ENCODE measurements at regions not wholly inside any gene's neighbourhood (a gene's known extent, or its start where the extent isn't known, plus 50 kb on each side); places are given as distances from the start of the nearest gene placed in this dataset.
A peak's percentile ranks its signal among the peaks of the same experiment; 100 is the strongest.
"Not testable (repeated sequence)": the region's sequence is repeated elsewhere in the genome, so short reads cannot be mapped to it uniquely, and the experiment has no call there.

DNA sequence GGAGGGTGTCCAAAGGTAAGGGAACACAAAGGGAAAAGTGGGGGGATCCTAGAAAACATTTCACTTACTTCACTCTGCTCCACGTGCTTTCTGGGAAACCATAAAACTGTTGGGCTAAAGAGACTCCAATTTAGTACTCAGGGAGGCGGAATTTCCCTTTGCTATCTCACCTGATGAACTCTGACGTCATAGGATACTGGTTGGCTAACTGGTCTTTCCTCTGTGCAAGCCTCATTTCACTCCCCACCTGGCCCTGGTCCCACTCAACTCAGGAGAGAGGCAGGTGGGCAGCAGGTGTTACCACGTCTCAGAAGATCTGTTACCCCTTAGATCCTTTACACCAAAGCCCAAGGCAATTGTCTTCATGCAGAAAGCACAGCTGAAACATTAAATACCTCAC is 51.8 kb upstream of the PMAIP1 start:
- no peaks in the 10 kb centered on the region for H3K4me1 ChIP-seq (ENCODE audit: insufficient read depth)
- H3K36me3 ChIP-seq (ENCODE audit: insufficient read depth) = no peaks in the 10 kb centered on the region
- no peak overlapping the region for H3K27ac ChIP-seq (ENCODE audit: low read depth)
- DNase-seq (ENCODE audit: extremely low spot score) = no peak
- no peak overlapping the region for H3K4me3 ChIP-seq (ENCODE audit: low read depth, low read length)
- WGBS = 77% methylated on average over 4 of the region's 4 CpGs

GRCh38 chr18:59847491-59847846 is 52.3 kb upstream of the PMAIP1 start:
- H3K27ac ChIP-seq (ENCODE audit: low read depth); H3K4me1 ChIP-seq (ENCODE audit: insufficient read depth): not testable (repeated sequence)

DNA sequence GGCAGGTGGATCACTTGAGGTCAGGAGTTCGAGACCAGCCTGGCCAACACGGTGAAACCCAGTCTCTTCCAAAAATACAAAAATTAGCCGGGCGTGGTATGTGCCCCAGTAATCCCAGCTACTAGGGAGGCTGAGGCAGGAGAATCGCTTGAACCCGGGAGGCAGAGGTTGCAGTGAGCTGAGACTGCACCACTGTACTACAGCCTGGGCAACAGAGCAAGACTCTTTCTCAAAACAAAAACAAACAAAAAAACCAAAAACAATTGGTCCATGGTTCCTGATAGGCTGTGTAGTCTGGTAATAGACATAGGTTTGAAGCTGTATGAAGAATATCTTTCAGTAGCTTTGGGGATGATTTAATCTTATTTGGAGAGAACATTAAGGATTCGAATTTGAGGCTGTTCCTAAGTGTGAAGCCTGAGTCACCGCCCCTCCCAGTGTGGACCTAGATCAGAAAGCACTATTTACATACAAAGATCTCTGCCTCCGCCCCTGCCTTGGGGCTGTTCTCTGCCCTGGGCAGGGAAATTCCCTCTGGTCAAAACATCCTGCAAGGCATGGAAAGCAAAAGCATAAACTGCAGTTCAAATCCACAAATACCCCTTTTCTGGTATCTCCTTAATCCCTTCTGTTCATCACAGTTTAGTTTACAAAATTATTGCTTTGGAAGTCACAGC is 52.8 kb upstream of the PMAIP1 start:
- H3K27ac ChIP-seq (ENCODE audit: low read depth) = no peak overlapping the region

More at GRCh38 chr18:59847491-59847846, 52.3 kb upstream of the PMAIP1 start:
- not testable (repeated sequence) for H3K36me3 ChIP-seq (ENCODE audit: insufficient read depth); DNase-seq (ENCODE audit: extremely low spot score); H3K4me3 ChIP-seq (ENCODE audit: low read depth, low read length)
- WGBS = 37% methylated on average over 5 of the region's 5 CpGs

DNA sequence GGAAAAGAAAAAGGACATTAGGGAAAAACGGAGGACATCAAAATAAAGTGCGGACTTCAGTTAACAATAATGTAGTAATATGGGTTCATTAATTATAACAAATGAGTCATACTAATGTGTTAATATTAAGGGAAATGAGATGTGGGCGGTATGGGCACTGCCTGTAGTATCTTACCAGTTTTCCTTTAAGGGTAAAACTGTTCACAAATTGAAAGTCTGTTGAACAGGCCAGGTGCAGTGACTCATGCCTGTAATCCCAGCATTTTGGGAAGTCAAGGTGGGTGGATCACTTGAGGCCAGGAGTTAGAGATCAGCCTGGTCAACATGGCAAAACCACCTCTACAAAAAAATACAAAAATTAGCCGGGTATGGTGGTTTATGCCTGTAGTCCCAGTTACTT is 56.8 kb upstream of the PMAIP1 start:
- no peak for DNase-seq (ENCODE audit: extremely low spot score)
- WGBS = 91% methylated on average over 4 of the region's 4 CpGs
- no peak overlapping the region for H3K4me3 ChIP-seq (ENCODE audit: low read depth, low read length)
- no peak overlapping the region for H3K27ac ChIP-seq (ENCODE audit: low read depth)
- H3K36me3 ChIP-seq (ENCODE audit: insufficient read depth) = no peaks in the 10 kb centered on the region
- no peaks in the 10 kb centered on the region for H3K4me1 ChIP-seq (ENCODE audit: insufficient read depth)

More for the DNA sequence above, 52.8 kb upstream of the PMAIP1 start:
- no peaks in the 10 kb centered on the region for H3K4me1 ChIP-seq (ENCODE audit: insufficient read depth)
- H3K4me3 ChIP-seq (ENCODE audit: low read depth, low read length) = no peak overlapping the region
- H3K36me3 ChIP-seq (ENCODE audit: insufficient read depth) = no peaks in the 10 kb centered on the region
- no peak for DNase-seq (ENCODE audit: extremely low spot score)
- 68% methylated on average over 9 of the region's 9 CpGs for WGBS

- no peaks in the 10 kb centered on the region for H3K4me1 ChIP-seq (ENCODE audit: insufficient read depth)
- WGBS = 70% methylated on average over 5 of the region's 5 CpGs
- H3K36me3 ChIP-seq (ENCODE audit: insufficient read depth) = no peaks in the 10 kb centered on the region
- no peak overlapping the region for H3K27ac ChIP-seq (ENCODE audit: low read depth)
- DNase-seq (ENCODE audit: extremely low spot score) = no peak
- no peak overlapping the region for H3K4me3 ChIP-seq (ENCODE audit: low read depth, low read length)
These were observed 59.7 kb upstream of the PMAIP1 start for GRCh38 chr18:59839931-59840685.

DNA sequence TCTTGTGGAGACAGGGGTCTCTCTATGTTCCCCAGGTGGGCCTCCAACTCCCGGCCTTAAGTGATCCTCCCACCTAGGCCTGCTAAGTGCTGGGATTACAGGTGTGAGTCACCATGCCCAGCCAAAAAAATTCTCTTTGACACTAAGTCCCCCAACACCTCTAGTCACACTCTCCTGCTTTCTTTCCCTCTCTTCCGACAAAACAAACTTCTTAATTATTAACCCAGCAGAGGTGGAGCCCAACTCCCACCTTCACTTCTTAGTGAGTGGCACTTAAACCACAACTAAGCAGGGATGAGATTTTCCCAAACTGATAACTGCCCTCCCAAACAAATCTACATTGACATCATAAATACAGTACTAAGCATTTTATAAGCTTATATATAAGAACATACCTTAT is 60.5 kb upstream of the PMAIP1 start:
- no peaks in the 10 kb centered on the region for H3K36me3 ChIP-seq (ENCODE audit: insufficient read depth)
- H3K27ac ChIP-seq (ENCODE audit: low read depth) = no peak overlapping the region
- H3K4me1 ChIP-seq (ENCODE audit: insufficient read depth) = no peaks in the 10 kb centered on the region
- DNase-seq (ENCODE audit: extremely low spot score) = no peak
- H3K4me3 ChIP-seq (ENCODE audit: low read depth, low read length) = no peak overlapping the region
- WGBS = 85% methylated on average over 2 of the region's 2 CpGs

DNA sequence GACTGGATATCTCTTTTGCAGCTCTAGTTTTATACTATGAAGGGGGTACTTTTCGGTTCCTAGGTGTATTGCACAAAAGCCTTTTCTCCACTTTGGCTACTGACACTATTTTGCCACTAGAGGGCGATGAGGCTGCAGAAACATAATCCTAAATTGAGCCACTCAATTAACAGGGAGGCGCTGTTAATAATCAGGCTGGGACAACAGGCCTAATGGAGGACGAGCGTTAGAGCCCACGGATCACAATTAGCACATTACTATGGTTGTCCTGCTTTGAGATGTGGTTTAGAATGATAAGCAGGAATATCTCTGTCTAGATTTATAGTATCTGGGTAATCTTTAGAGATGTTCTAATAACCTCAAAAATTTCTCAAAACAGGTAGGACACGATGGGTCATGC is 62.2 kb upstream of the PMAIP1 start:
- WGBS = 18% methylated on average over 7 of the region's 7 CpGs
- Histone ChIP-seq H3K36me3 (ENCODE audit: insufficient read depth) (no peaks in the 10 kb centered on the region), H3K27ac (ENCODE audit: low read depth) (no peak overlapping the region), H3K4me3 (ENCODE audit: low read depth, low read length) (no peak overlapping the region), H3K4me1 (ENCODE audit: insufficient read depth) (no peaks in the 10 kb centered on the region)
- DNase-seq (ENCODE audit: extremely low spot score) = no peak

DNA sequence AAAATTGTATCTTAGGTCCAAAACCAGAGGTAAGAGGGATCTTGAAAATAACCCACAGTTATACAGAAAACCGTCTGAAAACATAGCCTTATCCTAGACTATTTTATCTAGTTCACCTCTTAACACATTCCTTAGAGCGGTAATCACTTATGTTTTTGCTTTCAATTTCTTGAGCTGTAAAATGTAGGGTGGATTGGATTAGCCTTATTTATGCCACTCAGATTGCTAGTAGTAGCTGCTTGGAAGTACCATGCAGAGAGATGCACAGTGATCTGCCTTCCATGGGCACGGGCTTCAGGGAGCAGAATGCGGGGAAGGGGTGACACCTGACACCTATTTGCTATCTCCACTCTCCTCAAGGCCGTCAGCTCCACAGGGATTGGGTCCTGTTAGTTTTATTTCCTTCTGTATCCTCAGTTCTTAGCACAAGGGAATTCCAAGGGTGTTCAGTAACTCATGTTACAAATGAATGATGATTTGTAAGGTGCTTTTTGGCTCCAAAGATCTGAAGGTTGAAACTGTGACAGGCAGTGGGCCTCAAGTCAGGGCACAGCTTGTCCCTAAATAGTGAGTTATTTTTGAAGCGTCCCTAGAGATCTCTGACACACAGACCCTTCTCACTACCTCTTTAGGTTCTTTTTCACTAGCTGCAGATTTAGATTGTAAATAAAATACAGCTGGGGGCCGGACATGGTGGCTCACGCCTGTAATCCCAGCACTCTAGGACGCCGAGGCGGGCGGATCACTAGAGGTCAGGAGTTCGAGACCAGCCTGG is 64.0 kb upstream of the PMAIP1 start:
- Histone ChIP-seq H3K4me1 (ENCODE audit: insufficient read depth) (no peaks in the 10 kb centered on the region), H3K36me3 (ENCODE audit: insufficient read depth) (no peaks in the 10 kb centered on the region), H3K27ac (ENCODE audit: low read depth) (no peak overlapping the region), H3K4me3 (ENCODE audit: low read depth, low read length) (no peak overlapping the region)
- DNase-seq (ENCODE audit: extremely low spot score) = no peak
- 43% methylated on average over 13 of the region's 13 CpGs for WGBS

- DNase-seq (ENCODE audit: extremely low spot score) = no peak
- 58% methylated on average over 3 of the region's 3 CpGs for WGBS
These were observed 65.5 kb upstream of the PMAIP1 start for GRCh38 chr18:59834267-59834666.

GRCh38 chr18:59833785-59834184 is 66.0 kb upstream of the PMAIP1 start:
- no peak overlapping the region for H3K27ac ChIP-seq (ENCODE audit: low read depth)
- no peaks in the 10 kb centered on the region for H3K36me3 ChIP-seq (ENCODE audit: insufficient read depth)
- WGBS = 57% methylated on average over 3 of the region's 3 CpGs
- DNase-seq (ENCODE audit: extremely low spot score) = no peak
- H3K4me3 ChIP-seq (ENCODE audit: low read depth, low read length) = no peak overlapping the region
- no peaks in the 10 kb centered on the region for H3K4me1 ChIP-seq (ENCODE audit: insufficient read depth)

More at GRCh38 chr18:59834267-59834666, 65.5 kb upstream of the PMAIP1 start:
- no peaks in the 10 kb centered on the region for H3K36me3 ChIP-seq (ENCODE audit: insufficient read depth)
- no peaks in the 10 kb centered on the region for H3K4me1 ChIP-seq (ENCODE audit: insufficient read depth)
- no peak overlapping the region for H3K27ac ChIP-seq (ENCODE audit: low read depth)
- H3K4me3 ChIP-seq (ENCODE audit: low read depth, low read length) = no peak overlapping the region

GRCh38 chr18:59823596-59824195 is 76.1 kb upstream of the PMAIP1 start:
- WGBS = 41% methylated on average over 12 of the region's 12 CpGs
- Histone ChIP-seq H3K27ac (ENCODE audit: low read depth) (no peak overlapping the region), H3K4me1 (ENCODE audit: insufficient read depth) (no peaks in the 10 kb centered on the region), H3K4me3 (ENCODE audit: low read depth, low read length) (no peak overlapping the region), H3K36me3 (ENCODE audit: insufficient read depth) (no peaks in the 10 kb centered on the region)
- peak; percentile 41 for DNase-seq (ENCODE audit: extremely low spot score)

DNA sequence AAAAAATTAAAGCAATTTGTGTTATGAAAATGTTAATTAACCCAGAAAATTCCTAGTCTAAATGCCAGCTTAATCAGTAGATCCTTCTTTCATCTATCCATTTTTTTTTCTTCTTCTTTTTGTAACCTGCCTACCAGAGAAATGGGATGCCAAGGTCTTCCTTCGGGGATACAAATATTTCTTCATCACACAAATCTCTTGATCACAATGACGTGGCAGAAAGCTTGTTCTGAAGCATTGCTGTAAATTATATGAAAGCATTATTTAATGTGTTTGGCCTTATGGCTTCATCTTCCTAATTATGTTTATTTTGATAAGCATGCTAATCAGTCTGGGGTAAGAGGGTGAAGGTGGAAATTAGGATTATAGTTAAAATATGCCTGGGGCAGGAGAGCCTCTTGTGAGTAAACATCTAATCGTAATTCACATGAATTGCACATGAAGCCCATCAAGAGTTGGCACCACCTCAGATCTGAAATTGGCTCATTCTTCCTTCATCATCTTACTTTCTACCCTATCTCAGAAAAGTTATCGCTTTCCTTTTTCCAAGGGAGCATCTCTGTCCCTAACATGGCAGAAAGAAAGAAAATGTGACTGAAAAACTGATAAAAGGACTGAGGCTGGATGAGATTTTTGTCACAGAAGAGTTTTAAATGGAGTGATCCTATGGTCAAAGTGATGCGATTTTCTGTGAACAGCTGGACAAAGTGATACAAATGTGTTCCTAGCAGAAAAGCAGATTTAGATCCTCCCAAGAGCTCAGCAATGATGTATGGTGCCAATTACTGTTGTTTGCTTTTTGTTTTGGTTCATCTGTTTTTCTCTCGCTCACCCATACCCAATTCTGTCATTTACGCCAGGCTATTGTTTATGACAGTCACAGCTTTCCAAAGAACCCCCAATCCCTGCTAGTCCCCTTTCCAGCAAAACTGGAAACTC is 76.9 kb upstream of the PMAIP1 start:
- no peak for DNase-seq (ENCODE audit: extremely low spot score)
- Histone ChIP-seq H3K36me3 (ENCODE audit: insufficient read depth) (no peaks in the 10 kb centered on the region), H3K4me1 (ENCODE audit: insufficient read depth) (no peaks in the 10 kb centered on the region), H3K27ac (ENCODE audit: low read depth) (no peak overlapping the region), H3K4me3 (ENCODE audit: low read depth, low read length) (no peak overlapping the region)
- 80% methylated on average over 7 of the region's 7 CpGs for WGBS

GRCh38 chr18:59821983-59822382 is 77.8 kb upstream of the PMAIP1 start:
- no peaks in the 10 kb centered on the region for H3K36me3 ChIP-seq (ENCODE audit: insufficient read depth)
- H3K4me3 ChIP-seq (ENCODE audit: low read depth, low read length) = no peak overlapping the region
- H3K4me1 ChIP-seq (ENCODE audit: insufficient read depth) = no peaks in the 10 kb centered on the region
- H3K27ac ChIP-seq (ENCODE audit: low read depth) = no peak overlapping the region
- 49% methylated on average over 2 of the region's 2 CpGs for WGBS
- no peak for DNase-seq (ENCODE audit: extremely low spot score)
